Prostate gland (tissue), 2 donors: ENCODE measurements at regions not wholly inside any gene's neighbourhood (a gene's known extent, or its start where the extent isn't known, plus 50 kb on each side); places are given as distances from the start of the nearest gene placed in this dataset.

ENCODE experiments used
- DNase-seq: peaks from one replicate; pipeline ENCODE4 v3.0.0-alpha.2; 2019; ENCODE audit warnings: low spot score
- H3K27ac ChIP-seq, 2 donors: fragments of 200-600 bp; sonication (generic); 2 replicates each; pipeline ENCODE4 v1.5.1; 2017 to 2019
- H3K27me3 ChIP-seq: fragments of 200-600 bp; sonication (generic); replicated peaks from 2 replicates; pipeline ENCODE4 v1.5.1; 2019; ENCODE audit not compliant: insufficient read depth
- H3K36me3 ChIP-seq, 2 donors: fragments of 200-600 bp; sonication (generic); 1 replicate in 1 of 2; 2 replicates in 1 of 2; pipeline versions ENCODE4 v1.5.1 to v1.8.1; 2017 to 2019
- H3K4me1 ChIP-seq: fragments of 200-600 bp; sonication (generic); replicated peaks from 2 replicates; pipeline ENCODE4 v1.5.1; 2019
- H3K4me3 ChIP-seq, 2 donors: fragments of 200-600 bp; sonication (generic); 2 replicates each; pipeline ENCODE4 v1.5.1; 2017 to 2019
- H3K9me3 ChIP-seq: fragments of 200-600 bp; sonication (generic); 2 replicates; pipeline ENCODE4 v1.5.1; 2017
- POLR2A ChIP-seq: fragments of 450-650 bp; IDR thresholded peaks from one replicate; pipeline ENCODE4 v1.6.1; 2016; ENCODE audit warnings: antibody characterized with exemption, mild to moderate bottlenecking
- POLR2AphosphoS5 ChIP-seq: sonication (generic); formaldehyde crosslinking; IDR thresholded peaks from one replicate; pipeline ENCODE4 v1.6.1; 2017; ENCODE audit warnings: antibody characterized with exemption
- WGBS: methylation state at CpG from one replicate; pipeline ENCODE4 v1.1.5; 2018; 5-methylcytosine and 5-hydroxymethylcytosine counted together
- intact Hi-C: fragments of 100-400 bp; cut with DNase I; formaldehyde crosslinking; loops from one replicate; pipeline ENCODE4 v1.14.2; 2022
- TF ChIP-seq, protein P1 (sequence below), 4 experiments: fragments of 200-600 bp in 2 of 4; fragments of 450-650 bp in 2 of 4; sonication (generic) in 2 of 4; IDR thresholded peaks; 1 replicate in 3 of 4; 2 replicates in 1 of 4; pipeline ENCODE4 v1.5.1; 2016 to 2019; ENCODE audit warnings: antibody characterized with exemption in 4 of 4, mild to moderate bottlenecking in 2 of 4, moderate library complexity in 2 of 4

DNA sequence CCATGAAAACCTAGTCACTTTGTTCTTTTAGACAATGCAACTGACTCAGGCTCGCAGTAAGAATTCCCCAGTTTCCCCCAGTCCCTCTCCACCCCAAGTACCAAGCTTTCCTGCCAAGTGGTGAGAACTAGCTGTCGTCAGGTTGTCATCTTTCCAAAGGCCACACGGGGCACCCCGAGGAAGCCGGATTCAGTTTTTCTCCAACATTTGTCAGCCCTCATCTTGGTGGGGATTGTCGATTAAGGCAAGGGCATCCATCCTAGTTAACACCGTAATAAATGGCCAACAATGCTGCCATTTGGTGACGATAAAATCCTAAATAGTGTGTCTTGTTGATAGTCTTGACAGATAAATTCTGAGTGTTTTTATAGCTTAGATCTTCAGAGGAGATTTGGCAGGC is 55.9 kb upstream of the PROX1 start:
- H3K36me3 ChIP-seq: no peaks in the 10 kb centered on the region
- no peaks in the 10 kb centered on the region for H3K27me3 ChIP-seq
- H3K27ac ChIP-seq: no peak overlapping the region
- no peaks in the 10 kb centered on the region for H3K4me1 ChIP-seq
- TF ChIP-seq, protein P1, sequence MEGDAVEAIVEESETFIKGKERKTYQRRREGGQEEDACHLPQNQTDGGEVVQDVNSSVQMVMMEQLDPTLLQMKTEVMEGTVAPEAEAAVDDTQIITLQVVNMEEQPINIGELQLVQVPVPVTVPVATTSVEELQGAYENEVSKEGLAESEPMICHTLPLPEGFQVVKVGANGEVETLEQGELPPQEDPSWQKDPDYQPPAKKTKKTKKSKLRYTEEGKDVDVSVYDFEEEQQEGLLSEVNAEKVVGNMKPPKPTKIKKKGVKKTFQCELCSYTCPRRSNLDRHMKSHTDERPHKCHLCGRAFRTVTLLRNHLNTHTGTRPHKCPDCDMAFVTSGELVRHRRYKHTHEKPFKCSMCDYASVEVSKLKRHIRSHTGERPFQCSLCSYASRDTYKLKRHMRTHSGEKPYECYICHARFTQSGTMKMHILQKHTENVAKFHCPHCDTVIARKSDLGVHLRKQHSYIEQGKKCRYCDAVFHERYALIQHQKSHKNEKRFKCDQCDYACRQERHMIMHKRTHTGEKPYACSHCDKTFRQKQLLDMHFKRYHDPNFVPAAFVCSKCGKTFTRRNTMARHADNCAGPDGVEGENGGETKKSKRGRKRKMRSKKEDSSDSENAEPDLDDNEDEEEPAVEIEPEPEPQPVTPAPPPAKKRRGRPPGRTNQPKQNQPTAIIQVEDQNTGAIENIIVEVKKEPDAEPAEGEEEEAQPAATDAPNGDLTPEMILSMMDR (IDR thresholded peaks at IDR 0.05): no peak
- TF ChIP-seq POLR2A (no peak), POLR2AphosphoS5 (no peak)
- intact Hi-C loops: no loop called here
- no peak for DNase-seq
- H3K4me3 ChIP-seq: no peak overlapping the region
- WGBS: 24% methylated on average over 8 of the region's 8 CpGs
- no peaks in the 10 kb centered on the region for H3K9me3 ChIP-seq

DNA sequence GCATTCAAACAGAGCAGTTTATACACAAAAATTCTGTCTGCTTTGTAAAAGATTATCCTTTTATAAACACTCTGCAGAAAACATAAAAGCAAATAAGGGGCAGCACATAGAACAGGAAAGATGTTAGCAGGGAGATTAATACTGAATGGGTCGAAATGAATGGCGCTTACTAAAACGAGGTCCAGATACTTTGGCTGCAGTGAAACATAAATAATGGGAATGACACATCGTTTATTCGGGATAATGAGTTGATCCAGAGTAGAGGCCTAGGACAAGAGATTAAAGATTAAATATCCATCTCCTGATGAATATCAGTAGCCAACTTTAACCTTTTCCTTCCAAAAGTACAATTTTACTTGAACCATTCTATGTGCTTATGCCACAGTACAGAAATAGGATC is 54.4 kb upstream of the PROX1 start:
- no peaks in the 10 kb centered on the region for H3K36me3 ChIP-seq
- no peak overlapping the region for H3K4me3 ChIP-seq
- DNase-seq: no peak
- H3K4me1 ChIP-seq: no peaks in the 10 kb centered on the region
- H3K27ac ChIP-seq: no peak overlapping the region
- WGBS: 65% methylated on average over 5 of the region's 5 CpGs
- no peaks in the 10 kb centered on the region for H3K27me3 ChIP-seq
- TF ChIP-seq, protein P1 (IDR thresholded peaks at IDR 0.05): no peak
- TF ChIP-seq POLR2A (no peak), POLR2AphosphoS5 (no peak)
- intact Hi-C loops: no loop called here
- H3K9me3 ChIP-seq: no peaks in the 10 kb centered on the region

DNA sequence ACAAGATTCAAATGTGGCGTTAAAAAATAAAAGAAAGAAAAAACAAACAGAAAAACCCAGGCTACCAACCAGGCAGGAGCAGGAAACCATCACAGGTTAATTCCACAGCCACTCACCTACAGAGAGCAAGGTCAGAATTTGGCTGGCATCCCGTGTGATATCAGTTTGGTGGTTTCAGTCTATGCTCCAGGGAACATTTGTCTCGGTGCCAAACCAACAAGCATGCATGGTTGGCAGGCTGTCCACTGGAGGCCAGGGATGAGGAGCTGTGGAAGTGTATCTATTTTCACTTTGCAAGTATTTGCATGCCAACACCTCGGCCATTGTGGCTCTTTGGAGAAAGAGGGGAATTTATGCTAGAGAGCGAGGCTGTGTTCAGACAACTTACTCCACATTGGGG is 53.1 kb upstream of the PROX1 start:
- intact Hi-C loops: no loop called here
- Histone ChIP-seq H3K36me3 (no peaks in the 10 kb centered on the region), H3K27me3 (no peaks in the 10 kb centered on the region), H3K27ac (no peak overlapping the region), H3K9me3 (no peaks in the 10 kb centered on the region), H3K4me1 (no peaks in the 10 kb centered on the region), H3K4me3 (no peak overlapping the region)
- no peak for TF ChIP-seq POLR2AphosphoS5
- TF ChIP-seq, protein P1 (IDR thresholded peaks at IDR 0.05): no peak
- TF ChIP-seq POLR2A: no peak
- 47% methylated on average over 5 of the region's 5 CpGs for WGBS
- DNase-seq: peak; percentile 7

DNA sequence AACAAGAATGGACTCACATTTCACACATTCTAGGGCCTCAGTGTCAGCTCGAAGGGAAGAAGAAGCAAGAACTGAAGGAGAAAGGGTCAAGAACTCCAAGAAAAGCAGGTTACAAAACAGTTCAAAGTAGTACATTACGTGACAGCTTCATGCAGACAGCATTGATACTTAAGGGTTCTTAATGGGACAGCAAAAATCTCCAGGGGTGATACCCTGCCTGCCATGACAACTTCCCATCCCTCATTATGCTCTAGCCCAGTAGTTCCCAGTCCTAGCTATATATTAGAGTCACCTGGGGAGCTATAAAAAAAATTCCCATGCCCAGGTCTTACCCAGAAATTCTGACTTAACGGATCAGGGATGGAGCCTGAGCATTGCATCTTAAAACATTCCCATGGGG is 51.2 kb upstream of the PROX1 start:
- H3K4me3 ChIP-seq: no peak overlapping the region
- intact Hi-C loops: no loop called here
- H3K36me3 ChIP-seq: no peaks in the 10 kb centered on the region
- TF ChIP-seq POLR2A (no peak), POLR2AphosphoS5 (no peak)
- TF ChIP-seq, protein P1 (IDR thresholded peaks at IDR 0.05): no peak
- no peaks in the 10 kb centered on the region for H3K27me3 ChIP-seq
- no peak overlapping the region for H3K27ac ChIP-seq
- WGBS: 90% methylated on average over 3 of the region's 3 CpGs
- no peaks in the 10 kb centered on the region for H3K9me3 ChIP-seq
- DNase-seq: no peak
- H3K4me1 ChIP-seq: no peaks in the 10 kb centered on the region
